ENCODE measurements at regions not wholly inside any gene's neighbourhood (a gene's known extent, or its start where the extent isn't known, plus 50 kb on each side); places are given as distances from the start of the nearest gene placed in this dataset.

DNA sequence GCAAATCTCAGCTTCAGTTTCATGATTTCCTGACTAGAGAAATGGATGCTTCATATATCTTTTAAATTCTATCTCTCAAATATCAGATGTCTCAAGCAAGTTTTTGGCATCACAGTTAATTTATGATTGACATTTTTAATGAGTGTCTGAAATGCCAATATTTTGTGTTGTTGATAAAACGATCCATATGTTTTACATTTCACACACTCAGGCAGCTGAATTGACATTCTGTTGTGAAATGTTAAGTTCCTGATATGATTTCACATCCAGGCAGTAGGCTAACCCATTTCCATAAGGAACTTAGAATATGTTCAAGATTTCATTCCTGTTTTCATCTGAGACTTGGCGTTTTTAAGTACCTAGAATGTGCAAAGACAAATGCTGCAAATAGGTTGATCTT lies 650.6 kb downstream of the PCDH18 start:
- TF ChIP-seq, protein P1, sequence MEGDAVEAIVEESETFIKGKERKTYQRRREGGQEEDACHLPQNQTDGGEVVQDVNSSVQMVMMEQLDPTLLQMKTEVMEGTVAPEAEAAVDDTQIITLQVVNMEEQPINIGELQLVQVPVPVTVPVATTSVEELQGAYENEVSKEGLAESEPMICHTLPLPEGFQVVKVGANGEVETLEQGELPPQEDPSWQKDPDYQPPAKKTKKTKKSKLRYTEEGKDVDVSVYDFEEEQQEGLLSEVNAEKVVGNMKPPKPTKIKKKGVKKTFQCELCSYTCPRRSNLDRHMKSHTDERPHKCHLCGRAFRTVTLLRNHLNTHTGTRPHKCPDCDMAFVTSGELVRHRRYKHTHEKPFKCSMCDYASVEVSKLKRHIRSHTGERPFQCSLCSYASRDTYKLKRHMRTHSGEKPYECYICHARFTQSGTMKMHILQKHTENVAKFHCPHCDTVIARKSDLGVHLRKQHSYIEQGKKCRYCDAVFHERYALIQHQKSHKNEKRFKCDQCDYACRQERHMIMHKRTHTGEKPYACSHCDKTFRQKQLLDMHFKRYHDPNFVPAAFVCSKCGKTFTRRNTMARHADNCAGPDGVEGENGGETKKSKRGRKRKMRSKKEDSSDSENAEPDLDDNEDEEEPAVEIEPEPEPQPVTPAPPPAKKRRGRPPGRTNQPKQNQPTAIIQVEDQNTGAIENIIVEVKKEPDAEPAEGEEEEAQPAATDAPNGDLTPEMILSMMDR (IDR thresholded peaks at IDR 0.05) = no peak
- TF ChIP-seq POLR2A (IDR thresholded peaks at IDR 0.05) (no peak), POLR2AphosphoS5 (IDR thresholded peaks at IDR 0.05) (no peak), EP300 (IDR thresholded peaks at IDR 0.05) (no peak)
- H3K9me3 ChIP-seq = no peaks in the 10 kb centered on the region
- DNase-seq = no peak
- H3K4me3 ChIP-seq = no peak overlapping the region
- H3K36me3 ChIP-seq = no peaks in the 10 kb centered on the region
- no peaks in the 10 kb centered on the region for H3K4me1 ChIP-seq
- H3K27me3 ChIP-seq = no peaks in the 10 kb centered on the region
- no peak overlapping the region for H3K27ac ChIP-seq
- intact Hi-C loops (cut with DNase I; ENCODE audit: low total_unique reads) = no loop called here
- 62 to 75% (median 71%) methylated on average over 2 of the region's 2 CpGs for WGBS, 5 donors

DNA sequence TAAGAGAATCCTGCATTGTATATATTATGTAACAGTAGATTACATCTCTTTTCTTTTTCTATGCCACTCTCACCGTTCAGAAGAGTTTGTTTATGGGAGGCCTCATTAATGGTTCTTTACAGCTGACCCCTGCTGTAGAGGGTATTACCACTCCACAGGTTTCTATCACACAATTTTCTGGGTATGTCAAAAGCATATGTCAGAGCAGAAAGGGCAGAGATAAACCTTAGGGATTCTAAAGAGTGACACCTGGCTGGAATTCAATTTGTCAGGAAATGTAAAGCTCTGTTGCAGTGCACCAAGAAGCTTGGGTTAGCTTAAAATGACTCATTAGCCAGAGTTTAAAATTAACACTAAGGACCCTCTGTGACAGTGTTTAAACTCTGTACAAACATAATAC lies 658.7 kb downstream of the PCDH18 start:
- Histone ChIP-seq H3K4me3 (no peak overlapping the region), H3K27ac (no peak overlapping the region), H3K9me3 (no peaks in the 10 kb centered on the region), H3K4me1 (no peaks in the 10 kb centered on the region), H3K36me3 (no peaks in the 10 kb centered on the region), H3K27me3 (no peaks in the 10 kb centered on the region)
- intact Hi-C loops (cut with DNase I; ENCODE audit: low total_unique reads) = no loop called here
- TF ChIP-seq POLR2A (IDR thresholded peaks at IDR 0.05) (no peak), EP300 (IDR thresholded peaks at IDR 0.05) (no peak), POLR2AphosphoS5 (IDR thresholded peaks at IDR 0.05) (no peak)
- TF ChIP-seq, protein P1 (IDR thresholded peaks at IDR 0.05) = no peak
- 27 to 47% (median 32%) methylated on average over 1 of the region's 1 CpG for WGBS, 5 donors
- DNase-seq = no peak

DNA sequence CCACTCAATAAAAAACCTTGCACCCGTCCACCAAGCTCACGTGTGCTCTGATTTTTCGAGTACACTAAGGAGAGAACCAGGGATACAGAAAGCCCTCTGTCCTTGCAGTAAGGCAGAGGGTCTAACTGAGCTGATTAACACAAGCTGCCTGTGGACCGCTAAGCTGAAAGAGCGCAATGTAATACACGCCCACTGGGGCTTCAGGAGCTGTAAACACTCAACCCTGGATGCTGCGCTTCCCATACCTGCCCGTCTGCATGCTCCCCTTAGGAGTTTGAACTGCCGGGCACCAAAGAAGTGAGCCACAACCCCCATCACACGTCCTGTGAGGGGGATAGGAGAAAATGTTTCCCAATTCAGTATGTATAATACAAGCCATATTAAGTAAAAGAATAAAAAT lies 664.8 kb downstream of the PCDH18 start:
- intact Hi-C loops (cut with DNase I; ENCODE audit: low total_unique reads) = no loop called here
- no peak for DNase-seq
- Histone ChIP-seq H3K36me3 (no peaks in the 10 kb centered on the region), H3K27ac (no peak overlapping the region), H3K4me1 (peaks cover 0 to 13% (median 4%) of the 10 kb centered on the region in 4 donors), H3K27me3 (no peaks in the 10 kb centered on the region), H3K4me3 (no peak overlapping the region), H3K9me3 (no peaks in the 10 kb centered on the region)
- no peak for TF ChIP-seq POLR2AphosphoS5 (IDR thresholded peaks at IDR 0.05)
- TF ChIP-seq, protein P1 (IDR thresholded peaks at IDR 0.05) = no peak
- TF ChIP-seq EP300 (IDR thresholded peaks at IDR 0.05) = no peak
- TF ChIP-seq POLR2A (IDR thresholded peaks at IDR 0.05) = no peak
- 68 to 85% (median 77%) methylated on average over 10 of the region's 10 CpGs for WGBS, 5 donors

DNA sequence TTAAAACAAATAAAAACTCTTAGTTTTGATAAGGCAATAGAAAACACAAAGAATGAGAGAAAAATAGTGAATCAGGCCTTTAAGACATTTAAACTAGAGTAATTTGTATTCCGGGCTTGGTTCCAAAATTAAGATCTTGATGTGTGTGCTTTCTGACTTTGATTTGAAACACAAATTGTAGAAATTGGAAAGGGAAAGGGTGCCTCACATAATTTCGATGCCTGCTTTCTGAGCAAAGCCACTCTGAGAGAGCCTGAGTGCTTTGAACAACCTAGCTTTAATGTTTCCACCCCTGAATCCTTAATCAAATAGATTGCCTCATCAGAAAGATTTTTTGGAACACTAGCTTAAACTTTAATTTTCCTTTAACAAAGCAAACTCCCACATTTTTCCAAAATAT lies 666.8 kb downstream of the PCDH18 start:
- H3K4me3 ChIP-seq = no peak overlapping the region
- peaks cover 0 to 13% (median 4%) of the 10 kb centered on the region in 4 donors for H3K4me1 ChIP-seq
- TF ChIP-seq EP300 (IDR thresholded peaks at IDR 0.05) = no peak
- TF ChIP-seq, protein P1 (IDR thresholded peaks at IDR 0.05) = no peak
- TF ChIP-seq POLR2A (IDR thresholded peaks at IDR 0.05) = no peak
- no peak for TF ChIP-seq POLR2AphosphoS5 (IDR thresholded peaks at IDR 0.05)
- no peak overlapping the region for H3K27ac ChIP-seq
- H3K27me3 ChIP-seq = no peaks in the 10 kb centered on the region
- whole genome bisulfite sequencing, 5 donors = 27 to 49% (median 37%) methylated on average over 2 of the region's 2 CpGs
- no peaks in the 10 kb centered on the region for H3K9me3 ChIP-seq
- H3K36me3 ChIP-seq = no peaks in the 10 kb centered on the region
- peak in 1 of 2 donors; percentile 35 for DNase-seq
- intact Hi-C loops (cut with DNase I; ENCODE audit: low total_unique reads) = no loop called here

Data from stomach (tissue), 8 donors.